Upper lobe of left lung (tissue), 4 donors: ENCODE measurements at regions not wholly inside any gene's neighbourhood (a gene's known extent, or its start where the extent isn't known, plus 50 kb on each side); places are given as distances from the start of the nearest gene placed in this dataset.

Source experiments
- CTCF ChIP-seq, 6 experiments: fragments of 450-650 bp in 4 of 6; fragments of 200-600 bp in 2 of 6; sonication (generic) in 2 of 6; IDR thresholded peaks; one replicate each; pipeline ENCODE4 v1.5.1; 2016 to 2019; ENCODE audit warnings: antibody characterized with exemption in 6 of 6
- EP300 ChIP-seq, 4 donors: sonication (generic); formaldehyde crosslinking; IDR thresholded peaks; one replicate each; pipeline ENCODE4 v1.5.1; 2017; ENCODE audit warnings: antibody characterized with exemption in 4 of 4, control low read depth in 2 of 4
- POLR2A ChIP-seq, 4 donors: fragments of 450-650 bp; IDR thresholded peaks; one replicate each; pipeline ENCODE4 v1.5.1; 2016 to 2017; ENCODE audit warnings: antibody characterized with exemption in 4 of 4, mild to moderate bottlenecking in 2 of 4
- POLR2AphosphoS5 ChIP-seq, 2 donors: sonication (generic); formaldehyde crosslinking; IDR thresholded peaks; one replicate each; pipeline ENCODE4 v1.5.1; 2017; ENCODE audit warnings: antibody characterized with exemption in 2 of 2

GRCh38 chr13:65217471-65217995 is 2012.6 kb downstream of the PCDH9 start:
- TF ChIP-seq CTCF (IDR thresholded peaks at IDR 0.05): no peak
- TF ChIP-seq POLR2AphosphoS5 (IDR thresholded peaks at IDR 0.05): no peak
- no peak for TF ChIP-seq EP300 (IDR thresholded peaks at IDR 0.05)
- no peak for TF ChIP-seq POLR2A (IDR thresholded peaks at IDR 0.05)
